Cardiac fibroblast (primary cell): ENCODE measurements at regions not wholly inside any gene's neighbourhood (a gene's known extent, or its start where the extent isn't known, plus 50 kb on each side); places are given as distances from the start of the nearest gene placed in this dataset.
"Not testable (repeated sequence)": the region's sequence is repeated elsewhere in the genome, so short reads cannot be mapped to it uniquely, and the experiment has no call there.

Experiments
- DNase-seq, 2 donors: peaks; one replicate each; pipeline versions ENCODE4 v3.0.0 to v3.0.0-alpha.2; 2010; ENCODE audit warnings: low read depth in 2 of 2
- H3K4me3 ChIP-seq, 2 donors: replicated peaks in 1 of 2; 1 replicate in 1 of 2; 2 replicates in 1 of 2; pipeline ENCODE4 v1.5.1; 2011; ENCODE audit warnings: low read depth in 2 of 2, low read length in 2 of 2, mild to moderate bottlenecking in 2 of 2, moderate library complexity in 1 of 2
- TF ChIP-seq, protein P1 (sequence below): IDR thresholded peaks from one replicate; pipeline ENCODE4 v1.5.1; 2011; ENCODE audit warnings: low read depth, mild to moderate bottlenecking, low read length, inconsistent platforms

DNA sequence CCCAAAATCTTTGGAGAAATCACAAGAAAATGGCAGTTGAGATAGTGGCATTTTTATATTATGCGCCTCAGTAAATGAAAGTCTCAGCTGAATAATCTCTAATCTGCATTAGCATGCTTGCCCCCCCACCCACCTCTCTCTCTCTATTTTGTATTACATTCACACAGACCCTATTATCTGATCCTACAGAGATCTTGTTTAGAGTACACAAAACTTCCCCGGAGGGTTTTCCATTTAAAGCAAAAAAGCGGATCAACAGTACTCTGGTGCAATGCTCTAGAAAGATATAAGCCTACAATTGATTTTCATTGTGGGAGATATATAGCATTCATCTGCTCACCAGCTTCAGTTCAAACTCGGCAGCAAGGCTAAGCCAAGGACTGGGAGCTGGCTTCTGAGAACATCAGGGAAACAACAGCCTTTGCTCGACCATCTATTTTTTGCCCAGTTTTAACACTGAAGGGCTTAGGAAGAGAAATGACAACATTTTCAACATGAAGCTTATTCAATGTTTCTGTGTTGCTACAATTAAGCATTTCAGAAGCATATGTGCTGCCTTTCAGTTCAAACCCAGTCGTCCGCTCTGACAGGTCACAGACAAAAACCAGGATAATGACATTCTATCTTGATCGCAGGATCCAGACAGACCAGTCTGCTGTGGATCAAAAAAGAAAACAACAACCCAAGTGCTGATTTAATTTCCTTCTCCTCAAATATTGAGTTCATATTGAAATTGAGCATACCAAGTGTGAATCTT, 137.6 kb upstream of the ATXN1 start:
- DNase-seq: no peak
- TF ChIP-seq, protein P1, sequence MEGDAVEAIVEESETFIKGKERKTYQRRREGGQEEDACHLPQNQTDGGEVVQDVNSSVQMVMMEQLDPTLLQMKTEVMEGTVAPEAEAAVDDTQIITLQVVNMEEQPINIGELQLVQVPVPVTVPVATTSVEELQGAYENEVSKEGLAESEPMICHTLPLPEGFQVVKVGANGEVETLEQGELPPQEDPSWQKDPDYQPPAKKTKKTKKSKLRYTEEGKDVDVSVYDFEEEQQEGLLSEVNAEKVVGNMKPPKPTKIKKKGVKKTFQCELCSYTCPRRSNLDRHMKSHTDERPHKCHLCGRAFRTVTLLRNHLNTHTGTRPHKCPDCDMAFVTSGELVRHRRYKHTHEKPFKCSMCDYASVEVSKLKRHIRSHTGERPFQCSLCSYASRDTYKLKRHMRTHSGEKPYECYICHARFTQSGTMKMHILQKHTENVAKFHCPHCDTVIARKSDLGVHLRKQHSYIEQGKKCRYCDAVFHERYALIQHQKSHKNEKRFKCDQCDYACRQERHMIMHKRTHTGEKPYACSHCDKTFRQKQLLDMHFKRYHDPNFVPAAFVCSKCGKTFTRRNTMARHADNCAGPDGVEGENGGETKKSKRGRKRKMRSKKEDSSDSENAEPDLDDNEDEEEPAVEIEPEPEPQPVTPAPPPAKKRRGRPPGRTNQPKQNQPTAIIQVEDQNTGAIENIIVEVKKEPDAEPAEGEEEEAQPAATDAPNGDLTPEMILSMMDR: no peak
- H3K4me3 ChIP-seq: no peak overlapping the region

DNA sequence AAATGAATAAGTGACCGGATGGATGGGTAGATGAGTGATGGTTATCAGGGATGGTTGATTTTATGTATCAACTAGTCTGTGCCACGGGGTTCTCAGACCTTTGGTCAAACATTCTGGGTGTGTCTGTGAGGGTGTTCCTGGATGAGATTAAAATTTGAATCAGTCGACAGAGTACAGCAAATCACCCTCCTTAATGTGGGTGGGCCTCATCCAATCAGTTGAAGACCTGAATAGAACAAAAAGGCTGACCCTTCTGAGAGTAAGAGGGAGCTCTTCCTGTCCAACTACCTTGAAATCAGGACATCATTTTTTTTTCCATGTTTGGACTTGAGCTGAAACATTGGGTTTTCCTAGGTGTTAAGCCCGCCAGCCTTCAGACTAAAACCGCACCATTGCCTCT, 136.4 kb upstream of the ATXN1 start:
- DNase-seq: no peak
- TF ChIP-seq, protein P1: no peak
- H3K4me3 ChIP-seq: no peak overlapping the region

DNA sequence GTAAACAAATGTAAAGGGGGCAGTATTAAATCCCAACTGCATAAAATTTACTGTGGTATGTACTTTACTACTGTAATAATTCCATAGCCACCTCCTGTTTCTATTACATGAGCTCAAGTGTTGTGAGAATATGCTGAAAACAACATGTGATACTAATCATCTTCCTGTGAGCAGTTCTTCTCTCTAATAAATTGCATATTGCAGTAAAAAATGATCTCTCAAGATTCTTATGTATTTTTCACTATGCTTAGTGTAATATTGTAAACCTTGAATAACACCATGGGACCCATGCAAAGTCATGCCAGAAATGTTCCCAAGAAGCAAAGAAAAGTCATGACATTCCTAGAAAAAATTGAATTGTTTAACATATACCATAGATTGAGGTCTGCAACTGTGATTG, 133.0 kb upstream of the ATXN1 start:
- no peak for DNase-seq
- H3K4me3 ChIP-seq: no peak overlapping the region
- TF ChIP-seq, protein P1: no peak

DNA sequence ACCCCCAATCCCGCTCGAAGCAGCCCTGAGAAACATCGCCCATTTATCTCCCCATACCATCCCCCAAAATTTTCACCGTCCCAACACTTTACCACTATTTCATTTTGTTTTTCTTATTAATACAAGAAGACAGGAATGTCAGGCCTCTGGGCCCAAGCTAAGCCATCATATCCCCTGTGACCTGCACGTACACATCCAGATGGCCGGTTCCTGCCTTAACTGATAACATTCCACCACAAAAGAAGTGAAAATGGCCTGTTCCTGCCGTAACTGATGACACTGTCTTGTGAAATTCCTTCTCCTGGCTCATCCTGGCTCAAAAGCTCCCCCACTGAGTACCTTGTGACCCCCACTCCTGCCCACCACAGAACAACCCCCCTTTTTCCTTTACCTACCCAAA, 129.8 kb upstream of the ATXN1 start:
- DNase-seq, H3K4me3 ChIP-seq: not testable (repeated sequence)

DNA sequence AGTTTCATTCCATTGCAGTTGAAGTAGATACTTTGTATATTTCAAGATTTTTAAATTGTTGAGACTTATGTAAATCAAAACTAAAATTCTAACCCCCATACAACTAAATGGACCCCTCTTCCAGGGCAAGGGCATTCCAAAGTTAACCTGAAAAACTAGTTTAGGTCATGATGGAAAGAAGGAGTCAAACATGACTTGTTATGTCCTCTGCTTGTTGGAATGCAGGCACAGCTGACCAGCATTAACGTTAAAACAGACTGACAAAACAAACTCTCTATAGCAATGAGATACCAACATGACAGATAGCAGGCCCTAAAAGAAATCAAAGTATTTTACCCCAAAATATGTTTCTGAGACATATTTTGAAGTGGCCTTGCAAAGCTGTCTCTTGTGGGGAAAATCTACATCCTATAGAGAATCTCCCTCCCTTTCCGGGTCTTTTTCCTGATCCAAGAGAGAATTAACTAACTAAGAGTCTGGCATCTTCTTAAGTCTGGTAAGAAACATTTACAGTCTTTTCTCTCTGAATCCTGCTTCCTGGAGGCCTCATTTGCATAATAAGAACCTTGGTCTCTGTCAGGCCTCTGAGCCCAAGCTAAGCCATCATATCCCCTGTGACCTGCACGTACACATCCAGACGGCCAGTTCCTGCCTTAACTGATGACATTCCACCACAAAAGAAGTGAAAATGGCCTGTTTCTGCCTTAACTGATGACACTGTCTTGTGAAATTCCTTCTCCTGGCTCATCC, 124.3 kb upstream of the ATXN1 start:
- no peak for DNase-seq
- H3K4me3 ChIP-seq: no peak overlapping the region
- TF ChIP-seq, protein P1: no peak

DNA sequence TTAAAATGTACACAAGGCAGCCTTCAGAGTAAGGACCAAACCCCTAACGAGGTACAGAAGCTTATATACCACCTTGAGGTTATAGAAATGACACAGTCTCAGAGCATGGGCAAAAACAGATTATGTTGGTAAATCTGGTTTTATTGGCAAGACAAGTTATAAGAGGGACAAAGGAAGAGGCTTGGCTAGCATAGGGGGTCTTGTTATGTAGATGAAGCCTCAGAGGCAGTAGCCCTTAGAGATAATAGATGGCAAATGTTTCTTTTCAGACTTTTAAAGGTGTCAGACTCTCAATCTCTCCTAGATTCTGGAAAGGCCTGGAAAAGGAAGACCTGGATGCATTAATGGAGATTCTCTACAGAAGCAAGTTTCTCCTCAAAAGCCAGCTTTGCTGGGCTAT, 123.3 kb upstream of the ATXN1 start:
- no peak overlapping the region for H3K4me3 ChIP-seq
- TF ChIP-seq, protein P1: no peak
- DNase-seq: no peak

DNA sequence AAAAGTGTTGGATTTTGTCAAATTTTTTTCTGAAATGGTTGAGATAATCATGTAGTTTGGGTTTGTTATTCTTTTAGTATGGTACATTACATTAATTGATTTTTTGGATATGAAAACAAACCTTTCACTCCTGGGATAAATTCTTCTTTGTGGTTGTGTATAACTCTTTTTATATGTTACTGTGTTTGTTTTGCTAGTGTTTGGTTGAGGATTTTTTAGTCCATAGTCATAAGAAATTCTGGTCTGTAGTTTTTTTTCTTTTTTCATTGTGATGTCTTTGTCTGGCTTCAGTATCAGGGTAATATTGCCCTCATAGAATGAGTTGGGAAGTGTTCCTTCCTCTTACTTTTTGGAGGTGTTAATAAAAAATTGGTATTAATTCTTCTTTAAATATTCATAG, 122.2 kb upstream of the ATXN1 start:
- no peak for DNase-seq
- TF ChIP-seq, protein P1: no peak
- H3K4me3 ChIP-seq: no peak overlapping the region
